ENCODE measurements at regions not wholly inside any gene's neighbourhood (a gene's known extent, or its start where the extent isn't known, plus 50 kb on each side); places are given as distances from the start of the nearest gene placed in this dataset.

GRCh38 chr13:64749301-64749700 lies 2480.8 kb downstream of the PCDH9 start (continued):
- TF ChIP-seq ZBTB33 (IDR thresholded peaks at IDR 0.05; ENCODE audit: extremely low read depth, insufficient replicate concordance, low read length) (no peak), REST (IDR thresholded peaks at IDR 0.05; ENCODE audit: low read depth) (no peak), EZH2phosphoT487 (IDR thresholded peaks at IDR 0.05; ENCODE audit: borderline replicate concordance) (no peak), CBX3 (IDR thresholded peaks at IDR 0.05; ENCODE audit: low read depth) (no peak), SIN3A (IDR thresholded peaks at IDR 0.05; ENCODE audit: low read depth) (no peak), POLR2A (IDR thresholded peaks at IDR 0.05; ENCODE audit: borderline replicate concordance, extremely low read depth, insufficient read depth, insufficient read length) (no peak), YY1 (IDR thresholded peaks at IDR 0.05; ENCODE audit: extremely low read depth, insufficient replicate concordance, low read depth, low read length) (no peak), POLR2AphosphoS5 (IDR thresholded peaks at IDR 0.05; ENCODE audit: low read depth, low read length) (no peak), ELF1 (IDR thresholded peaks at IDR 0.05; ENCODE audit: borderline replicate concordance, low read depth) (no peak)

GRCh38 chr13:64746845-64747244 lies 2483.3 kb downstream of the PCDH9 start:
- DNase-seq (ENCODE audit: low read depth, low spot score) (no peak), ATAC-seq (no peak)
- CTCF ChIA-PET = no interaction called here
- H4K20me1 ChIP-seq (ENCODE audit: insufficient read depth) = no peaks in the 10 kb centered on the region
- intact Hi-C loops (cut with micrococcal nuclease) = no loop called here
- H3K27me3 ChIP-seq (ENCODE audit: insufficient read depth, low read length) = no peaks in the 10 kb centered on the region
- POLR2A ChIA-PET = no interaction called here
- no peak overlapping the region for H3K27ac ChIP-seq (ENCODE audit: low read depth, low read length)
- RAD21 ChIA-PET (ENCODE audit: low non-redundant PET in 1 of 2, low total read pairs in 2 of 2, uncharacterized antibody in 2 of 2, unreplicated experiment in 2 of 2) = no interaction called here
- H3K9ac ChIP-seq (ENCODE audit: low read length) = no peak overlapping the region
- no peaks in the 10 kb centered on the region for H3K4me1 ChIP-seq (ENCODE audit: control insufficient read depth in 1 of 2, insufficient read depth in 2 of 2, low read length in 2 of 2)
- no peak overlapping the region for H2AFZ ChIP-seq (ENCODE audit: low read depth, low read length, poor library complexity, severe bottlenecking)
- no peaks in the 10 kb centered on the region for H3K79me2 ChIP-seq (ENCODE audit: insufficient read depth, low read length)
- no TSS peak for BruUV-seq (replicated peaks)
- no peaks in the 10 kb centered on the region for H3K9me2 ChIP-seq (ENCODE audit: insufficient read depth)
- no peaks in the 10 kb centered on the region for H3K36me3 ChIP-seq (ENCODE audit: control insufficient read depth in 1 of 2, insufficient read depth in 2 of 2, low read length in 2 of 2)
- H3K9me3 ChIP-seq (ENCODE audit: control insufficient read depth in 1 of 2, insufficient read depth in 1 of 2, low read depth in 1 of 2, low read length in 2 of 2) = no peaks in the 10 kb centered on the region
- H3K4me2 ChIP-seq (ENCODE audit: low read length) = no peak overlapping the region
- H3K4me3 ChIP-seq (replicated peaks in 1 of 2; ENCODE audit: low read depth in 1 of 2, low read length in 2 of 2) = no peak overlapping the region
- TF ChIP-seq TCF7L2 (IDR thresholded peaks at IDR 0.05; ENCODE audit: borderline replicate concordance, extremely low read depth, insufficient read depth, insufficient read length) (no peak), FOSL1 (IDR thresholded peaks at IDR 0.05; ENCODE audit: low read depth) (no peak), CBX3 (IDR thresholded peaks at IDR 0.05; ENCODE audit: low read depth) (no peak), SIN3A (IDR thresholded peaks at IDR 0.05; ENCODE audit: low read depth) (no peak), CTCF (IDR thresholded peaks at IDR 0.05 in 2 of 3, conservative IDR thresholded peaks at IDR 0.05 in 1 of 3; ENCODE audit: borderline replicate concordance in 1 of 3, insufficient read depth in 1 of 3, low read depth in 2 of 3, low read length in 2 of 3) (no peak), SP1 (IDR thresholded peaks at IDR 0.05; ENCODE audit: low read depth) (no peak), ATF3 (IDR thresholded peaks at IDR 0.05) (no peak), SRF (IDR thresholded peaks at IDR 0.05; ENCODE audit: low read depth) (no peak), ELF1 (IDR thresholded peaks at IDR 0.05; ENCODE audit: borderline replicate concordance, low read depth) (no peak), EGR1 (IDR thresholded peaks at IDR 0.05; ENCODE audit: low read depth) (no peak), MAX (IDR thresholded peaks at IDR 0.05) (no peak), ZNF274 (IDR thresholded peaks at IDR 0.05; ENCODE audit: low read depth, low read length) (no peak)

All from HCT116 (cell line).